Naive thymus-derived CD4-positive, alpha-beta T cell (primary cell): ENCODE measurements at regions not wholly inside any gene's neighbourhood (a gene's known extent, or its start where the extent isn't known, plus 50 kb on each side); places are given as distances from the start of the nearest gene placed in this dataset.

Source experiments
- ATAC-seq: fragments of 150-1000 bp; cut with Tn5 transposase; 2 replicates; pipeline ENCODE4 v1.10.0; 2021; ENCODE audit warnings: mild to moderate bottlenecking, moderate library complexity
- CTCF ChIA-PET: fragments of 350-600 bp; sonication (Branson Sonifier 250); formaldehyde crosslinking; loops from one replicate; lab custom pipeline; 2021; ENCODE audit warnings: antibody characterized with exemption; lab: Charles Lee
- POLR2A ChIA-PET: fragments of 350-600 bp; sonication (Branson Sonifier 250); formaldehyde crosslinking; loops from one replicate; lab custom pipeline; 2021; ENCODE audit warnings: antibody characterized with exemption, inconsistent platforms; lab: Charles Lee
- DNase-seq, 9 donors: peaks; one replicate each; pipeline versions ENCODE4 v3.0.0 to v3.0.0-alpha.2; 2020 to 2022; ENCODE audit warnings: mixed read lengths in 1 of 9
- H3K27ac ChIP-seq: one replicate; pipeline ENCODE4 v1.7.0; 2013; ENCODE audit warnings: mild to moderate bottlenecking, low read depth, low read length, moderate library complexity
- H3K27me3 ChIP-seq, 2 donors: one replicate each; pipeline ENCODE4 v1.7.0; 2013; ENCODE audit warnings: low read length in 2 of 2, mild to moderate bottlenecking in 2 of 2, moderate library complexity in 2 of 2; ENCODE audit not compliant: control insufficient read depth in 2 of 2, insufficient read depth in 2 of 2
- H3K36me3 ChIP-seq, 3 experiments: 1 replicate in 2 of 3; 2 replicates in 1 of 3; pipeline ENCODE4 v1.7.0; 2013; ENCODE audit warnings: low read length in 3 of 3, mild to moderate bottlenecking in 3 of 3, moderate library complexity in 1 of 3; ENCODE audit not compliant: insufficient read depth in 3 of 3, control insufficient read depth in 2 of 3
- H3K4me1 ChIP-seq, 2 donors: one replicate each; pipeline ENCODE4 v1.7.0; 2013; ENCODE audit warnings: low read length in 2 of 2, mild to moderate bottlenecking in 2 of 2, moderate library complexity in 1 of 2; ENCODE audit not compliant: control insufficient read depth in 2 of 2, insufficient read depth in 2 of 2
- H3K4me3 ChIP-seq: 2 replicates; pipeline ENCODE4 v1.7.0; 2013; ENCODE audit warnings: mild to moderate bottlenecking, low read length
- H3K9me3 ChIP-seq, 3 experiments: 1 replicate in 2 of 3; 2 replicates in 1 of 3; pipeline ENCODE4 v1.7.0; 2013; ENCODE audit warnings: low read length in 3 of 3; ENCODE audit not compliant: control insufficient read depth in 2 of 3
- H3K27ac Mint-ChIP-seq, 9 donors: one replicate each; pipeline ENCODE4 v1.8.0; 2020 to 2022; ENCODE audit warnings: mixed read lengths in 9 of 9, mild to moderate bottlenecking in 8 of 9, moderate library complexity in 5 of 9, inconsistent platforms in 2 of 9
- H3K27me3 Mint-ChIP-seq, 5 donors: one replicate each; pipeline ENCODE4 v1.8.0; 2021 to 2022; ENCODE audit warnings: mixed read lengths in 5 of 5, mild to moderate bottlenecking in 1 of 5
- H3K36me3 Mint-ChIP-seq, 5 donors: one replicate each; pipeline ENCODE4 v1.8.0; 2020 to 2022; ENCODE audit warnings: mixed read lengths in 5 of 5, mild to moderate bottlenecking in 3 of 5, inconsistent platforms in 1 of 5
- H3K4me1 Mint-ChIP-seq, 7 donors: one replicate each; pipeline ENCODE4 v1.8.0; 2020 to 2022; ENCODE audit warnings: mixed read lengths in 7 of 7, mild to moderate bottlenecking in 3 of 7, inconsistent platforms in 1 of 7
- H3K4me3 Mint-ChIP-seq, 10 donors: one replicate each; pipeline ENCODE4 v1.8.0; 2020 to 2022; ENCODE audit warnings: mild to moderate bottlenecking in 10 of 10, mixed read lengths in 10 of 10, moderate library complexity in 6 of 10, inconsistent platforms in 2 of 10
- H3K9me3 Mint-ChIP-seq, 11 donors: one replicate each; pipeline ENCODE4 v1.8.0; 2020 to 2022; ENCODE audit warnings: mixed read lengths in 11 of 11, mild to moderate bottlenecking in 4 of 11, inconsistent platforms in 1 of 11, moderate library complexity in 1 of 11
- intact Hi-C, 2 donors: fragments of 100-400 bp; cut with micrococcal nuclease; formaldehyde crosslinking; loops; one replicate each; pipeline ENCODE4 v1.15.1; 2023

- ChIA-PET CTCF (no interaction called here), POLR2A (no interaction called here)
- no peaks in the 10 kb centered on the region for H3K36me3 Mint-ChIP-seq
- no peaks in the 10 kb centered on the region for H3K27me3 ChIP-seq
- H3K9me3 Mint-ChIP-seq: peaks cover 6 to 34% (median 13%) of the 10 kb centered on the region in 11 donors
- intact Hi-C loops: no loop called here
- no peak for DNase-seq
- H3K27ac Mint-ChIP-seq: no peak overlapping the region
- no peaks in the 10 kb centered on the region for H3K27me3 Mint-ChIP-seq
- no peaks in the 10 kb centered on the region for H3K9me3 ChIP-seq
- no peaks in the 10 kb centered on the region for H3K4me1 Mint-ChIP-seq
- ATAC-seq: no peak
- H3K4me3 Mint-ChIP-seq: no peak overlapping the region
- H3K4me3 ChIP-seq: no peak overlapping the region
- H3K36me3 ChIP-seq: no peaks in the 10 kb centered on the region
- no peak overlapping the region for H3K27ac ChIP-seq
- no peaks in the 10 kb centered on the region for H3K4me1 ChIP-seq
Measured at GRCh38 chr7:67841896-67842295, 845.3 kb downstream of the TYW1 start.

- Mint-ChIP-seq H3K9me3 (peaks cover 6 to 38% (median 13%) of the 10 kb centered on the region in 11 donors), H3K27me3 (no peaks in the 10 kb centered on the region), H3K4me3 (no peak overlapping the region), H3K36me3 (no peaks in the 10 kb centered on the region), H3K4me1 (no peaks in the 10 kb centered on the region), H3K27ac (no peak overlapping the region)
- ATAC-seq (no peak), DNase-seq (no peak)
- Histone ChIP-seq H3K36me3 (no peaks in the 10 kb centered on the region), H3K27me3 (no peaks in the 10 kb centered on the region), H3K9me3 (no peaks in the 10 kb centered on the region), H3K4me1 (no peaks in the 10 kb centered on the region), H3K4me3 (no peak overlapping the region), H3K27ac (no peak overlapping the region)
- intact Hi-C loops: no loop called here
- CTCF ChIA-PET: no interaction called here
- POLR2A ChIA-PET: no interaction called here
Measured at GRCh38 chr7:67842571-67842970, 845.9 kb downstream of the TYW1 start.

- H3K9me3 Mint-ChIP-seq: peaks cover 6 to 37% (median 13%) of the 10 kb centered on the region in 11 donors
- POLR2A ChIA-PET: no interaction called here
- ATAC-seq: no peak
Measured at GRCh38 chr7:67843001-67843565, 846.5 kb downstream of the TYW1 start.

GRCh38 chr7:67843615-67844014 is 847.0 kb downstream of the TYW1 start:
- DNase-seq: no peak

More at GRCh38 chr7:67843001-67843565, 846.5 kb downstream of the TYW1 start:
- H3K27ac Mint-ChIP-seq: no peak overlapping the region
- no peaks in the 10 kb centered on the region for H3K27me3 ChIP-seq
- H3K4me3 ChIP-seq: no peak overlapping the region
- H3K36me3 ChIP-seq: no peaks in the 10 kb centered on the region
- H3K4me3 Mint-ChIP-seq: no peak overlapping the region
- no peaks in the 10 kb centered on the region for H3K4me1 ChIP-seq
- H3K27me3 Mint-ChIP-seq: no peaks in the 10 kb centered on the region
- DNase-seq: no peak
- H3K9me3 ChIP-seq: no peaks in the 10 kb centered on the region
- intact Hi-C loops: no loop called here
- no peaks in the 10 kb centered on the region for H3K36me3 Mint-ChIP-seq
- H3K4me1 Mint-ChIP-seq: no peaks in the 10 kb centered on the region
- no peak overlapping the region for H3K27ac ChIP-seq
- CTCF ChIA-PET: no interaction called here

GRCh38 chr7:67847092-67847787 is 850.6 kb downstream of the TYW1 start:
- no peak overlapping the region for H3K4me3 Mint-ChIP-seq

More at GRCh38 chr7:67843615-67844014, 847.0 kb downstream of the TYW1 start:
- no peaks in the 10 kb centered on the region for H3K36me3 ChIP-seq
- no peaks in the 10 kb centered on the region for H3K9me3 ChIP-seq
- H3K27me3 Mint-ChIP-seq: no peaks in the 10 kb centered on the region
- ATAC-seq: no peak
- no peaks in the 10 kb centered on the region for H3K36me3 Mint-ChIP-seq
- no peaks in the 10 kb centered on the region for H3K4me1 ChIP-seq
- H3K4me1 Mint-ChIP-seq: no peaks in the 10 kb centered on the region
- intact Hi-C loops: no loop called here
- POLR2A ChIA-PET: no interaction called here
- H3K27me3 ChIP-seq: no peaks in the 10 kb centered on the region
- no peak overlapping the region for H3K4me3 Mint-ChIP-seq
- peaks cover 6 to 36% (median 14%) of the 10 kb centered on the region in 11 donors for H3K9me3 Mint-ChIP-seq
- CTCF ChIA-PET: no interaction called here
- H3K27ac Mint-ChIP-seq: no peak overlapping the region
- H3K4me3 ChIP-seq: no peak overlapping the region
- H3K27ac ChIP-seq: no peak overlapping the region

GRCh38 chr7:67854221-67855178 is 857.9 kb downstream of the TYW1 start:
- Mint-ChIP-seq H3K9me3 (peaks cover 4 to 39% (median 15%) of the 10 kb centered on the region in 11 donors), H3K27ac (no peak overlapping the region), H3K4me3 (no peak overlapping the region), H3K27me3 (no peaks in the 10 kb centered on the region), H3K36me3 (peaks cover 0 to 5% (median 0%) of the 10 kb centered on the region in 5 donors), H3K4me1 (no peaks in the 10 kb centered on the region)
- ChIA-PET POLR2A (no interaction called here), CTCF (no interaction called here)
- H3K36me3 ChIP-seq: no peaks in the 10 kb centered on the region
- intact Hi-C loops: no loop called here
- DNase-seq (no peak), ATAC-seq (no peak)
- H3K9me3 ChIP-seq: no peaks in the 10 kb centered on the region
- H3K27ac ChIP-seq: no peak overlapping the region
- no peaks in the 10 kb centered on the region for H3K27me3 ChIP-seq
- H3K4me1 ChIP-seq: no peaks in the 10 kb centered on the region
- H3K4me3 ChIP-seq: no peak overlapping the region

More at GRCh38 chr7:67847092-67847787, 850.6 kb downstream of the TYW1 start:
- Histone ChIP-seq H3K27ac (no peak overlapping the region), H3K36me3 (no peaks in the 10 kb centered on the region), H3K4me1 (no peaks in the 10 kb centered on the region), H3K4me3 (no peak overlapping the region), H3K9me3 (no peaks in the 10 kb centered on the region), H3K27me3 (no peaks in the 10 kb centered on the region)
- POLR2A ChIA-PET: no interaction called here
- CTCF ChIA-PET: no interaction called here
- Mint-ChIP-seq H3K27ac (no peak overlapping the region), H3K4me1 (no peaks in the 10 kb centered on the region), H3K27me3 (no peaks in the 10 kb centered on the region), H3K36me3 (no peaks in the 10 kb centered on the region), H3K9me3 (peaks cover under 1 to 27% (median 10%) of the 10 kb centered on the region in 11 donors)
- ATAC-seq (no peak), DNase-seq (no peak)
- intact Hi-C loops: no loop called here
